ENCODE measurements at regions not wholly inside any gene's neighbourhood (a gene's known extent, or its start where the extent isn't known, plus 50 kb on each side); places are given as distances from the start of the nearest gene placed in this dataset.

DNA sequence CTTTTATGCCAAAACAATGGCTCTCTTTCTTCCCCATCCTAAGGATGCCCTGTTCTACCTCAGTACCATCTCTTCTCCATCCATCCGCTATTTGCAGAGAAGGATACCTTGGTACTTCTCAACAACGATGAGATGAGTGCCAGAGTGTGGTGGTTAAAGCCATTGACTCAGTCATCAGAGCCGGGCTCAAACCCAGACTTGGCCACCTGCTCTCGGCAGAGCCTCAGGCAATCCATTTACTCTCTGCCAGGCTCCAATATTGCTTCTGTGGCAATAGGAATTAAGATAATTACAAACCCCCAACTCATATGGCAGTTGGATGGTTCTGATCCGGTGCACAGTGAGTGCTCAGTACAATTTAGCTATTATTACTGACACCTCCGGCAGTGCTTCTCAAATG is 121.3 kb downstream of the PRLHR start:
- TF ChIP-seq CTCF (conservative IDR thresholded peaks at IDR 0.05; ENCODE audit: low read length), result no peak
- TF ChIP-seq EZH2phosphoT487 (IDR thresholded peaks at IDR 0.05; ENCODE audit: borderline replicate concordance, low read depth, low read length), result no peak
- Histone ChIP-seq H3K4me3 (ENCODE audit: low read depth, low read length, poor library complexity, severe bottlenecking) (no peak overlapping the region), H3K4me1 (ENCODE audit: insufficient read depth, low read length, poor library complexity, severe bottlenecking) (no peaks in the 10 kb centered on the region), H3K4me2 (ENCODE audit: low read length) (no peak overlapping the region), H3K36me3 (ENCODE audit: insufficient read depth, low read length) (no peaks in the 10 kb centered on the region), H3K79me2 (ENCODE audit: insufficient read depth, low read depth, low read length) (no peaks in the 10 kb centered on the region), H3K27ac (ENCODE audit: low read depth, low read length, poor library complexity, severe bottlenecking) (no peak overlapping the region), H2AFZ (ENCODE audit: low read length) (no peak overlapping the region), H4K20me1 (ENCODE audit: insufficient read depth, low read length) (no peaks in the 10 kb centered on the region), H3K9me3 (ENCODE audit: low read length) (no peaks in the 10 kb centered on the region), H3K9me2 (ENCODE audit: insufficient read depth, low read length) (no peaks in the 10 kb centered on the region)
- no peak for DNase-seq (ENCODE audit: low spot score)
- ChIA-PET POLR2A (interaction anchor here (1.1 kb wide), 1 partner anchor 57 kb away, joined by 3 read pairs; no protein-coding TSS in a partner anchor), CTCF (ENCODE audit: unreplicated experiment) (no interaction called here)
- BruUV-seq (replicated peaks), result no TSS peak
- intact Hi-C loops (cut with micrococcal nuclease; ENCODE audit: unreplicated experiment), result no loop called here

- BruUV-seq (replicated peaks), result no TSS peak
- POLR2A ChIA-PET, result no interaction called here
- Histone ChIP-seq H3K9me3 (ENCODE audit: low read length) (no peaks in the 10 kb centered on the region), H3K4me3 (ENCODE audit: low read depth, low read length, poor library complexity, severe bottlenecking) (no peak overlapping the region), H3K27ac (ENCODE audit: low read depth, low read length, poor library complexity, severe bottlenecking) (no peak overlapping the region), H3K4me1 (ENCODE audit: insufficient read depth, low read length, poor library complexity, severe bottlenecking) (no peaks in the 10 kb centered on the region), H3K9me2 (ENCODE audit: insufficient read depth, low read length) (no peaks in the 10 kb centered on the region), H3K4me2 (ENCODE audit: low read length) (no peak overlapping the region), H3K36me3 (ENCODE audit: insufficient read depth, low read length) (no peaks in the 10 kb centered on the region), H3K79me2 (ENCODE audit: insufficient read depth, low read depth, low read length) (no peaks in the 10 kb centered on the region), H4K20me1 (ENCODE audit: insufficient read depth, low read length) (no peaks in the 10 kb centered on the region), H2AFZ (ENCODE audit: low read length) (no peak overlapping the region)
- intact Hi-C loops (cut with micrococcal nuclease; ENCODE audit: unreplicated experiment), result no loop called here
- DNase-seq (ENCODE audit: low spot score), result no peak
- CTCF ChIA-PET (ENCODE audit: unreplicated experiment), result interaction anchor here (0.7 kb wide), 1 partner anchor 15 kb away, joined by 3 read pairs; no protein-coding TSS in a partner anchor
- no peak for TF ChIP-seq EZH2phosphoT487 (IDR thresholded peaks at IDR 0.05; ENCODE audit: borderline replicate concordance, low read depth, low read length)
- TF ChIP-seq CTCF (conservative IDR thresholded peaks at IDR 0.05; ENCODE audit: low read length), result no peak
Observed at GRCh38 chr10:118473305-118473960, 122.0 kb downstream of the PRLHR start.

All from OCI-LY7 (cell line).